IMR-90 (cell line): ENCODE measurements at regions not wholly inside any gene's neighbourhood (a gene's known extent, or its start where the extent isn't known, plus 50 kb on each side); places are given as distances from the start of the nearest gene placed in this dataset.

ENCODE experiments used
- ATAC-seq: fragments of 200-7000 bp; cut with Tn5 transposase; 2 replicates; pipeline ENCODE4 v1.9.1; 2020; ENCODE audit warnings: low read depth, mild to moderate bottlenecking, moderate library complexity
- BruUV-seq: library from RNA; stranded (reverse); fragments of 400-500 nt; replicated peaks from 2 replicates; lab custom pipeline; 2021; lab: Mats Ljungman, UMichigan
- CTCF ChIA-PET: fragments of 300-600 bp; formaldehyde crosslinking; extraction: SDS; loops from one replicate; lab custom pipeline; 2021; ENCODE audit warnings: antibody characterized with exemption; lab: Yijun Ruan, JAX
- POLR2A ChIA-PET: fragments of 300-600 bp; sonication (Branson Sonifier 250); formaldehyde crosslinking; loops from one replicate; lab custom pipeline; 2022; ENCODE audit warnings: antibody characterized with exemption; ENCODE audit not compliant: unreplicated experiment; lab: Charles Lee
- DNase-seq: peaks from one replicate; pipeline ENCODE4 v3.0.0; 2013
- H2AFZ ChIP-seq: replicated peaks from 2 replicates; pipeline ENCODE3; 2013; ENCODE audit warnings: low read length, mild to moderate bottlenecking; ENCODE audit not compliant: poor library complexity
- H2AK5ac ChIP-seq: 2 replicates; pipeline ENCODE4 v1.6.1; 2013; ENCODE audit warnings: low read depth, low read length, inconsistent platforms
- H2AK9ac ChIP-seq: replicated peaks from 2 replicates; pipeline ENCODE3; 2013; ENCODE audit warnings: mild to moderate bottlenecking, low read depth, low read length, moderate library complexity; ENCODE audit not compliant: poor library complexity
- H2BK120ac ChIP-seq: 2 replicates; pipeline ENCODE4 v1.6.1; 2013; ENCODE audit warnings: low read depth, low read length, inconsistent platforms
- H2BK15ac ChIP-seq: 3 replicates; pipeline ENCODE4 v1.6.1; 2013; ENCODE audit warnings: low read depth, low read length, inconsistent platforms
- H2BK20ac ChIP-seq: 2 replicates; pipeline ENCODE4 v1.6.1; 2013; ENCODE audit warnings: low read depth, mild to moderate bottlenecking, inconsistent platforms, low read length, moderate library complexity
- H2BK5ac ChIP-seq: 2 replicates; pipeline ENCODE4 v1.6.1; 2013; ENCODE audit warnings: mild to moderate bottlenecking, low read depth, low read length, inconsistent platforms; ENCODE audit not compliant: poor library complexity, severe bottlenecking
- H3K14ac ChIP-seq: replicated peaks from 2 replicates; pipeline ENCODE4 v1.6.1; 2013; ENCODE audit warnings: low read depth, low read length, inconsistent platforms
- H3K18ac ChIP-seq: 2 replicates; pipeline ENCODE4 v1.6.1; 2013; ENCODE audit warnings: low read depth, low read length, control low read depth
- H3K23ac ChIP-seq: 2 replicates; pipeline ENCODE4 v1.6.1; 2013; ENCODE audit warnings: low read depth, low read length, inconsistent platforms
- H3K27ac ChIP-seq: 2 replicates; pipeline ENCODE4 v1.5.1; 2013; ENCODE audit warnings: mild to moderate bottlenecking, control low read depth, low read length; ENCODE audit not compliant: insufficient read depth
- H3K27me3 ChIP-seq: 2 replicates; pipeline ENCODE4 v1.6.1; 2013; ENCODE audit warnings: low read length; ENCODE audit not compliant: control insufficient read depth, insufficient read depth
- H3K36me3 ChIP-seq: 2 replicates; pipeline ENCODE4 v1.6.1; 2013; ENCODE audit warnings: low read length, mixed read lengths; ENCODE audit not compliant: control insufficient read depth, insufficient read depth
- H3K4ac ChIP-seq: 2 replicates; pipeline ENCODE4 v1.6.1; 2013; ENCODE audit warnings: low read depth, low read length, inconsistent platforms
- H3K4me1 ChIP-seq: 2 replicates; pipeline ENCODE4 v1.6.1; 2013; ENCODE audit warnings: low read length, mixed read lengths; ENCODE audit not compliant: control insufficient read depth, insufficient read depth
- H3K4me2 ChIP-seq: 2 replicates; pipeline ENCODE4 v1.6.1; 2013; ENCODE audit warnings: low read depth, mild to moderate bottlenecking, control low read depth, low read length, moderate library complexity
- H3K4me3 ChIP-seq: 2 replicates; pipeline ENCODE4 v1.5.1; 2013; ENCODE audit warnings: low read depth, mild to moderate bottlenecking, control low read depth, low read length, moderate library complexity; ENCODE audit not compliant: insufficient read depth
- H3K56ac ChIP-seq: 2 replicates; pipeline ENCODE4 v1.6.1; 2013; ENCODE audit warnings: low read length, inconsistent platforms; ENCODE audit not compliant: insufficient read depth; ENCODE audit errors: extremely low read depth
- H3K79me1 ChIP-seq, 2 experiments: 2 replicates each; pipeline ENCODE4 v1.6.1; 2013; ENCODE audit warnings: low read length in 2 of 2, inconsistent platforms in 1 of 2, low read depth in 1 of 2
- H3K9ac ChIP-seq: 2 replicates; pipeline ENCODE4 v1.6.1; 2013; ENCODE audit warnings: low read depth, low read length, control low read depth
- H3K9me1 ChIP-seq: 2 replicates; pipeline ENCODE4 v1.6.1; 2013; ENCODE audit warnings: low read length, inconsistent platforms; ENCODE audit not compliant: insufficient read depth
- H3K9me3 ChIP-seq: 2 replicates; pipeline ENCODE4 v1.6.1; 2013; ENCODE audit warnings: low read length; ENCODE audit not compliant: control insufficient read depth, insufficient read depth
- H4K20me1 ChIP-seq: 2 replicates; pipeline ENCODE4 v1.6.1; 2013; ENCODE audit warnings: low read length, inconsistent platforms; ENCODE audit not compliant: insufficient read depth
- H4K5ac ChIP-seq: 2 replicates; pipeline ENCODE4 v1.6.1; 2013; ENCODE audit warnings: mild to moderate bottlenecking, low read depth, low read length, control low read depth
- H4K8ac ChIP-seq, 2 experiments: 2 replicates each; pipeline ENCODE4 v1.6.1; 2013; ENCODE audit warnings: low read depth in 2 of 2, low read length in 2 of 2, control low read depth in 1 of 2, inconsistent platforms in 1 of 2
- H4K91ac ChIP-seq: 2 replicates; pipeline ENCODE4 v1.6.1; 2013; ENCODE audit warnings: low read depth, low read length, inconsistent platforms; ENCODE audit not compliant: insufficient read depth
- CEBPB ChIP-seq: IDR thresholded peaks from 2 replicates; pipeline ENCODE4 v1.6.1; 2012; ENCODE audit warnings: low read depth, low read length, improper control_type of control experiment
- CHD1 ChIP-seq: IDR thresholded peaks from 2 replicates; pipeline ENCODE4 v1.6.1; 2012; ENCODE audit warnings: low read depth, low read length, improper control_type of control experiment
- CTCF ChIP-seq: conservative IDR thresholded peaks from 2 replicates; pipeline ENCODE4 v1.5.1; 2012; ENCODE audit warnings: mild to moderate bottlenecking, low read depth, low read length, improper control_type of control experiment
- ELK1 ChIP-seq: fragments of 150-350 bp; IDR thresholded peaks from 2 replicates; pipeline ENCODE4 v1.6.1; 2016; ENCODE audit warnings: low read depth, mild to moderate bottlenecking, low read length, moderate library complexity, borderline replicate concordance
- FOS ChIP-seq: fragments of 150-350 bp; IDR thresholded peaks from 2 replicates; pipeline ENCODE4 v1.6.1; 2016; ENCODE audit warnings: low read depth, low read length
- MAFK ChIP-seq: IDR thresholded peaks from 2 replicates; pipeline ENCODE4 v1.6.1; 2012; ENCODE audit warnings: low read depth, low read length, improper control_type of control experiment
- MXI1 ChIP-seq: IDR thresholded peaks from 2 replicates; pipeline ENCODE4 v1.6.1; 2012; ENCODE audit warnings: low read depth, mild to moderate bottlenecking, low read length, moderate library complexity, borderline replicate concordance
- NFE2L2 ChIP-seq: fragments of 150-350 bp; IDR thresholded peaks from 2 replicates; pipeline ENCODE4 v1.6.1; 2016; ENCODE audit warnings: low read depth, mild to moderate bottlenecking, low read length
- POLR2A ChIP-seq: IDR thresholded peaks from 2 replicates; pipeline ENCODE4 v1.6.1; 2012; ENCODE audit warnings: mild to moderate bottlenecking, low read depth, low read length
- RAD21 ChIP-seq: IDR thresholded peaks from 2 replicates; pipeline ENCODE4 v1.6.1; 2012; ENCODE audit warnings: low read length, improper control_type of control experiment
- RCOR1 ChIP-seq: IDR thresholded peaks from 2 replicates; pipeline ENCODE4 v1.6.1; 2012; ENCODE audit warnings: mild to moderate bottlenecking, low read length, improper control_type of control experiment; ENCODE audit not compliant: insufficient replicate concordance
- RFX5 ChIP-seq: IDR thresholded peaks from 2 replicates; pipeline ENCODE4 v1.8.0; 2012; ENCODE audit warnings: low read depth, mild to moderate bottlenecking, low read length, moderate library complexity
- SMC3 ChIP-seq: fragments of 150-350 bp; IDR thresholded peaks from 2 replicates; pipeline ENCODE4 v1.6.1; 2016; ENCODE audit warnings: low read depth, mild to moderate bottlenecking, antibody characterized with exemption, low read length, moderate library complexity
- USF2 ChIP-seq: fragments of 150-350 bp; IDR thresholded peaks from 2 replicates; pipeline ENCODE4 v1.6.1; 2017; ENCODE audit warnings: mild to moderate bottlenecking, antibody characterized with exemption, low read length, low read depth
- WGBS, 2 experiments: methylation state at CpG; one replicate each; pipeline versions ENCODE4 v1.1.5 to v1.1.7; 2013; ENCODE audit warnings: missing lambda C conversion rate in 2 of 2; ENCODE audit not compliant: insufficient read length in 1 of 2; ENCODE audit errors: extremely low coverage in 2 of 2; 5-methylcytosine and 5-hydroxymethylcytosine counted together
- dilution Hi-C: fragments of 300-500 bp; cut with HindIII; formaldehyde crosslinking; loops from one replicate; pipeline ENCODE4 v1.14.3; 2018; ENCODE audit warnings: low sequenced_read_pairs; ENCODE audit not compliant: unreplicated experiment
- in situ Hi-C: fragments of 300-500 bp; cut with MboI; formaldehyde crosslinking; loops from 3 replicates; pipeline ENCODE4 v1.14.3; 2019; ENCODE audit warnings: low sequenced_read_pairs, inconsistent platforms, mixed read lengths
- intact Hi-C: fragments of 100-400 bp; cut with micrococcal nuclease; formaldehyde crosslinking; loops from 2 replicates; pipeline ENCODE4 v1.10.0; 2022

- Histone ChIP-seq H2BK120ac (no peak overlapping the region), H3K4me3 (no peak overlapping the region), H3K36me3 (no peaks in the 10 kb centered on the region), H3K27me3 (no peaks in the 10 kb centered on the region), H3K9me3 (no peaks in the 10 kb centered on the region), H3K79me1 (no peaks in the 10 kb centered on the region), H3K56ac (no peak overlapping the region), H3K18ac (no peak overlapping the region), H2AK5ac (no peak overlapping the region), H4K91ac (no peak overlapping the region), H2AFZ (no peak overlapping the region), H3K23ac (no peak overlapping the region), H3K9ac (no peak overlapping the region), H3K9me1 (no peaks in the 10 kb centered on the region), H4K20me1 (no peaks in the 10 kb centered on the region), H2BK20ac (no peak overlapping the region), H4K8ac (no peak overlapping the region), H3K4me2 (no peak overlapping the region), H3K4me1 (no peaks in the 10 kb centered on the region), H3K14ac (no peak overlapping the region), H2AK9ac (no peak overlapping the region), H2BK15ac (no peak overlapping the region), H3K27ac (no peak overlapping the region), H3K4ac (no peak overlapping the region), H2BK5ac (no peak overlapping the region), H4K5ac (no peak overlapping the region)
- BruUV-seq: no TSS peak
- DNase-seq (no peak), ATAC-seq (no peak)
- intact Hi-C loops (no loop called here), in situ Hi-C loops (no loop called here), dilution Hi-C loops (no loop called here)
- ChIA-PET CTCF (interaction anchor here (0.5 kb wide), 1 partner anchor 40 kb away, joined by 3 read pairs; no protein-coding TSS in a partner anchor), POLR2A (no interaction called here)
- TF ChIP-seq CTCF (no peak), MAFK (no peak), RAD21 (no peak), CEBPB (no peak), NFE2L2 (no peak), RCOR1 (no peak), USF2 (no peak), SMC3 (no peak), MXI1 (no peak), POLR2A (no peak), FOS (no peak), CHD1 (no peak), ELK1 (no peak), RFX5 (no peak)
- 83% methylated on average over 1 of the region's 3 CpGs; no CpG with 5 or more reads in 1 of the 2 experiments for WGBS, 2 experiments
Measured at GRCh38 chr13:74681891-74682290, 547.7 kb upstream of the KLF12 start.
